Stimulated activated CD4-positive, alpha-beta T cell treated with anti-CD3 and anti-CD28 coated beads, Interleukin-4, amount 100 ng/mL, for 1 hour (primary cell): ENCODE measurements at regions not wholly inside any gene's neighbourhood (a gene's known extent, or its start where the extent isn't known, plus 50 kb on each side); places are given as distances from the start of the nearest gene placed in this dataset.
"Not testable (repeated sequence)": the region's sequence is repeated elsewhere in the genome, so short reads cannot be mapped to it uniquely, and the experiment has no call there.

ENCODE experiments used
- DNase-seq: peaks from one replicate; pipeline ENCODE4 v3.0.0-alpha.2; 2020

- no peak for DNase-seq
Observed at GRCh38 chr6:170006071-170006899, 254.9 kb downstream of the ERMARD start.

GRCh38 chr6:170005665-170006064 lies 254.2 kb downstream of the ERMARD start:
- no peak for DNase-seq

GRCh38 chr6:170004585-170005210 lies 253.3 kb downstream of the ERMARD start:
- no peak for DNase-seq

- no peak for DNase-seq
Observed at GRCh38 chr6:170003451-170004160, 252.2 kb downstream of the ERMARD start.

GRCh38 chr6:170003027-170003426 lies 251.6 kb downstream of the ERMARD start:
- no peak for DNase-seq

- DNase-seq = not testable (repeated sequence)
Observed at GRCh38 chr6:170001782-170002181, 250.4 kb downstream of the ERMARD start.

- no peak for DNase-seq
Observed at GRCh38 chr6:170000071-170000843, 248.8 kb downstream of the ERMARD start.

- no peak for DNase-seq
Observed at GRCh38 chr6:169999367-169999766, 247.9 kb downstream of the ERMARD start.

GRCh38 chr6:169998457-169998856 lies 247.0 kb downstream of the ERMARD start:
- no peak for DNase-seq

- no peak for DNase-seq
Observed at GRCh38 chr6:169997930-169998218, 246.5 kb downstream of the ERMARD start.

- no peak for DNase-seq
Observed at GRCh38 chr6:169997187-169997929, 245.9 kb downstream of the ERMARD start.

- DNase-seq = no peak
Observed at GRCh38 chr6:169996378-169997051, 245.1 kb downstream of the ERMARD start.

- no peak for DNase-seq
Observed at GRCh38 chr6:169994739-169995138, 243.3 kb downstream of the ERMARD start.

GRCh38 chr6:169993861-169994481 lies 242.5 kb downstream of the ERMARD start:
- DNase-seq = no peak

- no peak for DNase-seq
Observed at GRCh38 chr6:169991913-169992312, 240.5 kb downstream of the ERMARD start.

GRCh38 chr6:169991031-169991390 lies 239.6 kb downstream of the ERMARD start:
- DNase-seq = no peak

- DNase-seq = peak; percentile 61
Observed at GRCh38 chr6:169990095-169991030, 238.9 kb downstream of the ERMARD start.

- no peak for DNase-seq
Observed at GRCh38 chr6:169989594-169989993, 238.2 kb downstream of the ERMARD start.

GRCh38 chr6:169988769-169989550 lies 237.5 kb downstream of the ERMARD start:
- no peak for DNase-seq
